ENCODE measurements at regions not wholly inside any gene's neighbourhood (a gene's known extent, or its start where the extent isn't known, plus 50 kb on each side); places are given as distances from the start of the nearest gene placed in this dataset. TPM values are rescaled to one million over a fixed set of nuclear protein-coding genes. Genes with fewer than 3 reads are reported as not detected.

DNA sequence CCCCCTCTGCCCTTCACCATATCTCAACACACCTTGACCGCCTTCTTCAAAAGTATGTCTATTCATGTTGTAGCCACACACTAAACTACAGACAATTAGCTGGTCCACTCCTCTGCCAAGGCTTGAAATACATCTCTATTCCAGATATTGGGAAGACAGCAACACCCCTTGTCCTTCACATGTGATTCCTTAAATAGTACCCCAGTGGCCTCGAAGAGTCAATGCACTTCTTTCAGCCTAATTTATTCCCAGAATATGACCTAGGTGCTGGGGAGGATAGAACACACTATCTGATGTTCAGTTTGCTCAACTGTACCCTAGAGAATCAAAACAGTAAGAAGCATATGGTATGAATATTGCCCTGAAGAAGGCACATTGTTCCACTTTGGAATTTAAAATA lies 82.4 kb upstream of the DACH1 start:
- WGBS (ENCODE audit: insufficient coverage) = 100% methylated on average over 1 of the region's 2 CpGs
- H3K36me3 ChIP-seq (ENCODE audit: control insufficient read depth, insufficient read depth, low read length) = no peaks in the 10 kb centered on the region
- no peak for DNase-seq (ENCODE audit: low read depth in 4 of 6, low spot score in 6 of 6)
- H3K4me1 ChIP-seq (ENCODE audit: control insufficient read depth, insufficient read depth, low read length) = no peaks in the 10 kb centered on the region
- H3K27ac ChIP-seq (ENCODE audit: low read depth, low read length) = no peak overlapping the region
- H3K9me3 ChIP-seq (ENCODE audit: control insufficient read depth, insufficient read depth, low read length) = no peaks in the 10 kb centered on the region
- no peak overlapping the region for H3K4me3 ChIP-seq (ENCODE audit: low read depth, low read length)
- no peaks in the 10 kb centered on the region for H3K27me3 ChIP-seq (ENCODE audit: control insufficient read depth, insufficient read depth, low read length)

DNA sequence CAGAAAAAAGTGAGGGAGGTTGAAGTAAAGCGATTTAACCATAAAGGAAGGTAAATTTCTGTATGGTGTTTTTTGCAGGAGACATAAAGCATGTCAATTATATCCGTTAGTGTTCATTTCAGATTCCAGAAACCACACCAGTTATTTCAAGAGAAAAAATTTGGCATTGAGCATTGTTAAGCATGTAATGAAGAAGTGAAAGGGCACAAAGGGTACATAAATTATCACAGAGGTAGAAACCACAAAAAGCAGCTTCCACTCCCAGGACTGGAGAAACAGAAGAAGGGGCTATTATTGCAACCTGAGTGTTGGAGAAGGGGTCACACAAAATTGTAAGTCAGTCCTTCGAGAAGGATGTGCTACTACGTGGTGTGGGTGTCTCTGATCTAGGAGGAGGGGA lies 72.2 kb upstream of the DACH1 start:
- Histone ChIP-seq H3K27me3 (ENCODE audit: control insufficient read depth, insufficient read depth, low read length) (no peaks in the 10 kb centered on the region), H3K4me3 (ENCODE audit: low read depth, low read length) (no peak overlapping the region), H3K27ac (ENCODE audit: low read depth, low read length) (no peak overlapping the region), H3K4me1 (ENCODE audit: control insufficient read depth, insufficient read depth, low read length) (no peaks in the 10 kb centered on the region), H3K36me3 (ENCODE audit: control insufficient read depth, insufficient read depth, low read length) (no peaks in the 10 kb centered on the region), H3K9me3 (ENCODE audit: control insufficient read depth, insufficient read depth, low read length) (no peaks in the 10 kb centered on the region)
- DNase-seq (ENCODE audit: low read depth in 4 of 6, low spot score in 6 of 6) = no peak
- 56% methylated on average over 2 of the region's 4 CpGs for WGBS (ENCODE audit: insufficient coverage)

DNA sequence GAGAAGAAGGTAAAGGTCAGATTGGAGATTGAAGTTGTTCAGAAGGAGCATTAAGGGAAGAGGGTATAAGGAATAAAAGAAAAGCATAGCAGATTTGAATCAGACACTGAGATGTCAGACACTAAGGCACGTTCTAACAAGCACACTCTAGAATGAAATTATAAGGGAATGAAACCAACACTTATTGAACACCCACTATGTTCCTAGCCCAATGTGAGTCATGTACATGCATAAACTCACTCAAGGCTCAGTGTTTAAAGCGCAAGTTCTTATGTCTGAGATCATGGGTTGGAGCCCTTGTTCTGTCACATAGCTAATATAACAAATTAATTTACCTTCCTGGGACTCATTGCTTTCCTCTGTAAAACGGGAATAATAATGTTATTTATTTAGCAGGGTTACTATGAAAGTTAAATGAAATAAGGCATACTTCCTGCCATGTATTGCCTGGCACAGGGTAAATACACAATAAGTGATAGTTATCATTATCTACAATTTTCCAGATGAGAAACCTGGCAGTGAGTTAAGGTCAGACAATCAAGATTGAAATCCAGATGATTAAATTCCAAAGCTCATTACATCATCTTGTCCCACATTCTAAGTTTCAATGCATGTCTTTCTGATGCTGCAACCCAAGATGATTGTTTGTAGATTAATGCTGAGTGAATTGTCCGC lies 68.3 kb upstream of the DACH1 start:
- Histone ChIP-seq H3K4me3 (ENCODE audit: low read depth, low read length) (no peak overlapping the region), H3K27ac (ENCODE audit: low read depth, low read length) (no peak overlapping the region), H3K36me3 (ENCODE audit: control insufficient read depth, insufficient read depth, low read length) (no peaks in the 10 kb centered on the region), H3K27me3 (ENCODE audit: control insufficient read depth, insufficient read depth, low read length) (no peaks in the 10 kb centered on the region), H3K4me1 (ENCODE audit: control insufficient read depth, insufficient read depth, low read length) (no peaks in the 10 kb centered on the region), H3K9me3 (ENCODE audit: control insufficient read depth, insufficient read depth, low read length) (no peaks in the 10 kb centered on the region)
- no CpG with 5 or more reads among the region's 4 CpGs for WGBS (ENCODE audit: insufficient coverage)
- DNase-seq (ENCODE audit: low read depth in 4 of 6, low spot score in 6 of 6) = no peak

DNA sequence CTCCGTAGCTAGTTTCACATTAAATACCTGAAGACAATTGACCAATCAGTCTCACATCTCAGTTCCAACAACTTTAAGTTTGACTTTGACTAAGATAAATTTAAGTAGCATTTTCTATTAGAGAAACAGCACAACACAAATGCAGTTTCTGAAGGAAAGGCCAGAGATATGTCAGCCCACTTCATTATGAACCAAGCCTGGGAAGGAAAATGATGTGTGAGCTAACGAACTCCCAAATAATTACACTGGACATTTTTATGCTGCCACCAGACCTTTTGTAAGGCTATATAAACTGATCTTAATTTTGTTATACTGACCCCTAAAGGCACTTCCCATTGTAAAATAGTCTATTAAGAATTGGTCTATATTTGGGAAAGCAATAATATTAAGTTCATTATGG lies 57.9 kb upstream of the DACH1 start:
- H3K36me3 ChIP-seq (ENCODE audit: control insufficient read depth, insufficient read depth, low read length) = no peaks in the 10 kb centered on the region
- no CpG with 5 or more reads among the region's 2 CpGs for WGBS (ENCODE audit: insufficient coverage)
- H3K27me3 ChIP-seq (ENCODE audit: control insufficient read depth, insufficient read depth, low read length) = no peaks in the 10 kb centered on the region
- H3K9me3 ChIP-seq (ENCODE audit: control insufficient read depth, insufficient read depth, low read length) = no peaks in the 10 kb centered on the region
- DNase-seq (ENCODE audit: low read depth in 4 of 6, low spot score in 6 of 6) = no peak
- no peak overlapping the region for H3K4me3 ChIP-seq (ENCODE audit: low read depth, low read length)
- H3K4me1 ChIP-seq (ENCODE audit: control insufficient read depth, insufficient read depth, low read length) = no peaks in the 10 kb centered on the region
- no peak overlapping the region for H3K27ac ChIP-seq (ENCODE audit: low read depth, low read length)

DNA sequence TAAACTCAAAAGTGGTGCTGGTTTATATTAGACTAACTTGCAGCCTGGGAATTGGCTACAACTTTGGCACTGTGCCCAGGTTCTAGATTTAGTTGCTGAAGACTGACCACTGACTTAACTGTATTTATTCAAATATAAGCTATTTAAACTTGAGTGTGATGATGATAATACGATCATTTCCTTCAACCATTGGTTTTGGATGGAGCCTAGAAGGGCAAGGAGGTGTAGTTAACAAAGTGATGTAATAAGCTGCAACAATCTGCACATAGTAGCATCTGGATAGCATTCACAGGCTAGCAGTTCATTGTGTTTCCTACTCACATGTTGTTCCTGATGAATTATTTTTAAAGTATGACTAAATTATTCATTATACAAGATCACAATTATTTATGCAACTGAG lies 55.2 kb upstream of the DACH1 start:
- DNase-seq (ENCODE audit: low read depth in 4 of 6, low spot score in 6 of 6) = no peak
- Histone ChIP-seq H3K36me3 (ENCODE audit: control insufficient read depth, insufficient read depth, low read length) (no peaks in the 10 kb centered on the region), H3K4me1 (ENCODE audit: control insufficient read depth, insufficient read depth, low read length) (no peaks in the 10 kb centered on the region), H3K4me3 (ENCODE audit: low read depth, low read length) (no peak overlapping the region), H3K27me3 (ENCODE audit: control insufficient read depth, insufficient read depth, low read length) (no peaks in the 10 kb centered on the region), H3K27ac (ENCODE audit: low read depth, low read length) (no peak overlapping the region), H3K9me3 (ENCODE audit: control insufficient read depth, insufficient read depth, low read length) (no peaks in the 10 kb centered on the region)
- no CpG with 5 or more reads among the region's 1 CpG for WGBS (ENCODE audit: insufficient coverage)

Small RNAs in the stretch of these regions (small RNA-seq; reads per million reads assigned to genes)
- gene RF00263 (ENCODE audit: low replicate concordance) (not detected), gene RF00411 (ENCODE audit: low replicate concordance) (not detected), gene RF00440 (ENCODE audit: low replicate concordance) (not detected), gene RF02271 (ENCODE audit: low replicate concordance) (not detected), gene RPL18AP17 (ENCODE audit: low replicate concordance) (not detected)

All from spinal cord (tissue), 10 donors.